CD4-positive, alpha-beta T cell treated with Interleukin-4 for 1 hour (primary cell): ENCODE measurements at regions not wholly inside any gene's neighbourhood (a gene's known extent, or its start where the extent isn't known, plus 50 kb on each side); places are given as distances from the start of the nearest gene placed in this dataset.
"Not testable (repeated sequence)": the region's sequence is repeated elsewhere in the genome, so short reads cannot be mapped to it uniquely, and the experiment has no call there.

Source experiments
- DNase-seq, 2 donors: peaks; one replicate each; pipeline ENCODE4 v3.0.0-alpha.2; 2020 to 2022

DNA sequence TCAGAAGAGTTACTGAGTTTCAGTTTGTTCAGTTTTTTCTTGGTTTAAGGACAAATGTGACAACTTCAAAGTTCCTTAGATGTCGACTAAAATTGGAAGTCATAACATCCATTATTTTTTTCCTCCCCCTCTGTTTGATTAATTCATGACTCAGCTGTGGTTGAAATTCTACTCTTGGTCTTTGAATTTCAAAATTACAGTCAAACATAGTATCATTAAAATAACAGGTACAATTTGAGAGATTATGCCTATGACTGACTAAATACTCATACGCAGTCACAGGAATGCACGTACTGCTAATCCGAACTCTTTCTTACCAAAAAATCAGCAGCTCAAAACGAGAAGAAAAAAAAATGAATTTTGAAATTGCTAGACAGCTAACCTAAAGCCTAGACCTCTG lies 1434.8 kb downstream of the RAPGEF2 start:
- no peak for DNase-seq

DNA sequence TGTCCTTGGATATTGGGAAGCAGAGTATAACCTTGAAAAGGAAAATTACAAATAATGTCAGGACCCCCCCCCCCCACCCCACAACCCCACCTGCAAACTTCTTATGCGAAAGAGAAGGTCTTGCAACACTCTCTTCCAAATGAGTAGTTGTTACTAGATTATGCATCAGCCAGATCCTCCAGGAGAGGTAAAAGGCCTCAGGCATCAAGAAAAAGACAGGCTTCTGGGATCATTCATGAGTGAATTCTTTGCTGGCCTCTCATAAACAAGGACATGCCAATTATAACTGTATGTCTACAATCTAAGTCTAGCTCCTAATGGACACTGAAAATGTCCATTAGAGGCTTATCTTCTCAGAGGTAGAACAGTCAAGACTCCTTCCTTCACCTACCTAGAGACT lies 1443.3 kb downstream of the RAPGEF2 start:
- no peak for DNase-seq

DNA sequence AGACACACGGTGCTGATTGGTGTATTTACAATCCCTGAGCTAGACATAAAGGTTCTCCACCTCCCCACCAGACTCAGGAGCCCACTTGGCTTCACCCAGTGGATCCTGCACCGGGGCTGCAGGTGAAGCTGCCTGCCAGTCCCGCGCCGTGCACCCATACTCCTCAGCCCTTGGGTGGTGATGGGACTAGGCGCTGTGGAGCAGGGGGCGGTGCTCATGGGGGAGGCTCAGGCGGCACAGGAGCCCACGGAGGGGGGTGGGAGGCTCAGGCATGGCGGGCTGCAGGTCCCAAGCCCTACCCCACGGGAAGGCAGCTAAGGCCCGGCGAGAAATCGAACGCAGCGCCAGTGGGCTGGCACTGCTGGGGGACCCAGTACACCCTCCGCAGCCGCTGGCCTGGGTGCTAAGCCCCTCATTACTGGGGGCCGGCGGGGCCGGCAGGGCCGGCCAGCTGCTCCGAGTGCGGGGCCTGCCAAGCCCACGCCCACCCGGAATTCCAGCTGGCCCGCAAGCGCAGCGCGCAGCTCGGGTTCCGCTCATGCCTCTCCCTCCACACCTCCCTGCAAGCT lies 1447.2 kb downstream of the RAPGEF2 start:
- DNase-seq = not testable (repeated sequence)

DNA sequence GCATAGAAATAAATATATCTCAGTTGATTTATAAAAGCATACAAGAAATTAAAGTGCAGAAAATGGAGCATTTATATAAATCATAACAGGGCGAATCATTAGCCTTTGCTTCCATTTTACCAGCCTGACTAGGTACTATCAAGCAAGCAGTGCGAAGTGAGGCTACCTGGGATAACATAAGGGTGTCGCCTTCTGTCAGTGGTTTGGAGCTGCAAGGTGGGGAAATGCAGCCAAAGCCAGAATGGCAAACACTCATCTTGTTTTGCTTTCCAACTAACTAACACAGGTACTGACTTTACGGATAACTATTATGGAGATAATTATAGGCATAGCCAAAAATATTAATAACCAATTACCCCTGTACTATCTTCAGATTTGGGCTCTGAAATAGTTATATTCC lies 1459.8 kb downstream of the RAPGEF2 start:
- no peak for DNase-seq

DNA sequence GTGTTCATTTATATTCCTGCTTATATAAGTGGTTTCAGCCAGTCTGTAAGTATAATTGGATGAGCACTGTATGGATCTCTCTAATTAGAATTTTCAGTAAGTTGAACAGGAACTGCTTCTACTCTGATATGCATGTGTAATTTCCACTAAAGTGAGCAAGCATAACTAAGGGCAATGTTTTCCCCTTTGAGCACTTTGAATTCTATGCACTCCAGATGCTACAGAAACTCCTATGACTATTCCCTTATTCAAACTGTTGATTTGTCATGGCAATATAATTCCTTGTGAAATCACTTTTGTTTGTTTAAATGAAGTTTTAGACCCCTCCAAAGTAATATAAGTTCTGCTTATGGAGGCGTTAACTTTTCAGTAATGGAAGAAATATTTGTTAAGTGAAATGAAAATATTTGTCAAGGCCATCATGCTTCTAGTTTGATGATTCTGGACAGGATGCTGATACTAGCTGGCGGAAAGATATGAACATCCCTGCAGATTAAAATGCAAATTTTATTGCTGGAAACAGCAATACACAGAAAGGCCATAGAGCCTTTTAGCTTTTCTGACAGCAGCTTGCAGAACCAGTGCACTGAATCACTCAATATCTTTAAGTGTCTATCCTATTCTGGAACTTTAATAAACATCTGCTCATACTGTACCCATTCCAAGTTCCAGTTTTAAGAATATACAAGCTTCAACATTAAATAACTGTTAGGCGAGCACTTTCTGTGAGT lies 1460.8 kb downstream of the RAPGEF2 start:
- DNase-seq = no peak

DNA sequence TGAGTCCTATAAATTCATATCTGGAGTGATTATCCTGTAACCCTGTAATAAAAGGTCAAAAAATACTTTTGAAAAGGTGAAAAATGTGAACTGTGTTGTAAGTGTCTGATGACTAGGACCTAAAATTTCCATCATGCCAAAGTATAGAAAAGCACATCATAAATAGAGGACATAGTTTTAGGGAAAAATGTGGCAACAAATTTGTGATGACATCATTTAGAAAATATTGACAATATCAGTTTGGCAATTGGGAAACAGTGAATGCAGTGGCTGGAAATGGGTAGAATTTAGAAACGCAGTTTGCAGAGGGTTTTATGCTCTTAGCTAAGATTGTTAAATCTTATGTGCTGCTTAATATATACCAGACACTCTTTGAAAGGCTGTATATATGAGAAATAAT lies 1464.8 kb downstream of the RAPGEF2 start:
- no peak for DNase-seq

DNA sequence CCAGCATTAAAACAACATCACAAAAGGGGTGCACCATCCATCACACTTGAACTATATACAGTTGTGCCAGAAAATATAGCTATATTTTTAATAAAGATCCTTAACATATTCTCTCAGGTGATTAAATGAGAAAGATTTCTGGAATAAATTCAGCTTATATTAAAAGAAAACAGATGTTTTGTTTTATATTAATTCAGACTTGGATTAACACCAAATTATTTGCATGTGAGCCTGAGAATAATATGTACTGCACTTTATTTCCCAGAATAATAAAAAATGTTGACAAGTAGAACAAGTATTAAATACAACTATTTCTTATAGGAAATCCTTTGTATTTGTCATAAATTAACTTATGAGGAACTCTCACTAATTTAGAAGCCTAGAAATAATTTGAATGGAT lies 1467.4 kb downstream of the RAPGEF2 start:
- DNase-seq = no peak

DNA sequence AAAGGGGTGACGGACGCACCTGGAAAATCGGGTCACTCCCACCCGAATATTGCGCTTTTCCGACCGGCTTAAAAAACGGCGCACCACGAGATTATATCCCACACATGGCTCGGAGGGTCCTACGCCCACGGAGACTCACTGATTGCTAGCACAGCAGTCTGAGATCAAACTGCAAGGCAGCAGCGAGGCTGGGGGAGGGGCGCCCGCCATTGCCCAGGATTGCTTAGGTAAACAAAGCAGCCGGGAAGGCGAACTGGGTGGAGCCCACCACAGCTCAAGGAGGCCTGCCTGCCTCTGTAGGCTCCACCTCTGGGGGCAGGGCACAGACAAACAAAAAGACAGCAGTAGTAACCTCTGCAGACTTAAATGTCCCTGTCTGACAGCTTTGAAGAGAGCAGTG lies 1471.4 kb downstream of the RAPGEF2 start:
- DNase-seq = not testable (repeated sequence)

DNA sequence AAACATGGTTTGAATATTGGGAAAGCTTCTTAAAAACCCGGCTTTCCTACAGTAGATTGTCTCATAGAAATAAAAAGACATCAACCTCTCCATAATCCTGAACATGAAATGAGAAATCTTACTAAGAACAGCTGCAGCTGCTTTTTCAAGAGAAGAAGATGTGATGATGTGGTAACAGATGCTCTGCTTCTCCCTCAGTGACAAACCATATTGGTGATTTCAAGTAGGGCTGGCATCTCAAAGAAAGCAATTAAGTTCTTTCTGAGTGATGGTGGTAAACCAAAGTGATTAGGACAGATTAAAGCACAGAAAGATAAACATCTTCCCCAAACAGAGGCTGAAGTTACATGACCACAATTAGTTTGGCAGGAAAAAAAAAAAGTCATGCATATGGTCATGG lies 1477.7 kb downstream of the RAPGEF2 start:
- no peak for DNase-seq

DNA sequence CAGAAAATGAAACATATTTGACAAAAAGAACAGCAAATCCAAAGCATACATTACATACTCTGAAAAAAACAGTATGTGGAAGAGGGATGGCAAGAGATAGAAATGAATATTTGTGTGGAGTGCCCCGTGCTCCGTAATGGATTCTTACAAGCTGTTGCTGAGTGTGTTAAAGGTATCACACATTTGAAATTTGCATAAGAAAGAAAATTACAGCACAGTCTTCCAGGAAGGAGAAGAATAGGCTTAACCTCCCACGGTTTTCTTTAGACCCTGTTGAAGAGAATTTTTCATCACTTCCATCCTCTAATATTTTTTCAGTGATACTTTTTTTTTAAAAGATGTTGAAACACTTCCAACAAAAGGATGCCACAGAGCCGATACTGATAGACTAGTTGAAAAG lies 1489.4 kb downstream of the RAPGEF2 start:
- DNase-seq = no peak

DNA sequence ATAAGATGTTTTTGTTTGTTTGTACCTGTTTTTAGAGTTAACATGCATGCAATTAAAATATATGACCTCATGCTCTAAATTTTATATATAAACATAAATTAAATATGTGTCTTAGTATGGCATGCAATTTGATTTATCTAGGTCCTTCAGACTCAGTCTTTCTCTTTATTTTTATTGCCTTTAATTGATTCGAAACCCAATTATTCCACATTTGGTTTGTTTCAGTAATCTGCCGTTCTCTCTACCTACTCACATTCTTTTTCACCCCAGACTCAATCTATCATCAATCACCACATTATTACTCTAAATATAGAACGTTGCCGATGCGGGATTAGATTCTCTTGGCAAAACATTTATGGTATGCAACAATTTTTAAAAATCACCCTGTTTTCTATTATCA lies 1492.8 kb downstream of the RAPGEF2 start:
- DNase-seq = no peak

DNA sequence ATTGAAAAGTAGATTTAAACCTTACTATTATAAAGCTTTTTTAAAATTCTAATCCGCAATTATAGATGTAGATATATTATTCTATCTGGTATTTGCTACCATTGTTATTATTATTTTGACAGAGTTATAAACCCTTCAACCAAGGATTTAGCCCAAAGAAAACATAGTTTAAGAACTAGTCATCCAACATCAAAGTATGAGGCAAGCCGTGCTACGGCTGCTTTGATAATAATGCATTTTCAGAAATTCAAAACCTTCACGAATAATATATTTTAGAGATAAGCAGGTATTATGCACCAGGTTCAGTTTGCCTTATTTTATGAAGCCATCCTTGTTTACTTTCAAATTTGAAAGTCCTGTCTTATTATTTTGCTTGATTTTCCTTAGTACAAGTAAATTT lies 1501.7 kb downstream of the RAPGEF2 start:
- DNase-seq = no peak

DNA sequence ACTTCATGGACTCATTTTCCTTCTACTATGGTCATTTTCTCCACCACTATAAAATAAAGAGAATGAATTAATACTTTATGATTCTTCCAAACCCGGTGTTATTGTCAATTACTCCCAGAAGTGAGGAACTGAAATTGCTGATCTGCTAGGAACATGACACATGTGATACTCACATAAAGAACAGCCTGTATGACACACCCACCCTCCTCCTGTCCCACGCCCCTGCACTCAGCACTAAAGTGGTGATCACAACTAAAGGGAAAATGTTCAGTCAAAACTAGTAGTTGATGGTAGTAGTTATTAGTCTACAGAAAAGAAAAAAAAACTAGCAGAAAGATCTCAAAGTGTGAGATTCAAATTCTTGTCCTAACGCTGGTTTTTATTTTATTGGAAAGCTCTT lies 1508.3 kb downstream of the RAPGEF2 start:
- DNase-seq = no peak

DNA sequence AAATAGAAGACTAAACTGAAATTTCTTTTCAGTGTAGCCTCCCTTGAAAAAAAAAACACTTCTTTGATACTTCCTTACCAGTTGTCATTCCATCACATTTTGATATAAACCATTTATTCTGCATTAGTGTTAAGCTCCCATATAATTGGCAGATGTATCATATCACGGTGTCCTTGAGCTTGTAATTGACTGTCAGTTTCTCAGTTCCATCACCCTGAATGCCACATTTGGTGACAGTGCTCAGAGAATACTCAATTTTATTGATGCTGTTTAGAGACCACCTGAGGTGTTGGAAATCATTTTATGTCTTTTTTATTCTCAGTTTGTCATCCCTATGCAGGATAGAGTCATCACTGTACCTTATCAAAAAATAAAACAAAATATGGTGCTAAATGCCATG lies 1528.2 kb downstream of the RAPGEF2 start:
- no peak for DNase-seq

DNA sequence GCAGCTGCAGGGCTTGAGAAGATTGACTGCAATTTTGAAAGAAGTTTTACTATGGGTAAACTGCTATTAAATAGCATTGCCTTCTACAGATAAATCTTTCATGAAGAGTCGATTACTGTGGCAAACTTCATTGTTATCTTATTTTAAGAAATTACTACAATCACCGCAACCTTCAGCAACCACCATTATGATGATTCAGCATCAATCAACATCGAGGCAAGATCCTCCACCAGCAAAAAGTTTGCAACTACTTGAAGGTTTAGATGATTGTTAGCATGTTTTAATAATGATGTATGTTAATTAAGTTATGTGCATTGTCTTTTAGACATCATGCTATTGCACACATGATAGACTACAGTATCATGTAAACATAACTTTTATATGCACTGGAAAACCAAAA lies 1511.0 kb downstream of the FSTL5 start:
- DNase-seq = no peak

DNA sequence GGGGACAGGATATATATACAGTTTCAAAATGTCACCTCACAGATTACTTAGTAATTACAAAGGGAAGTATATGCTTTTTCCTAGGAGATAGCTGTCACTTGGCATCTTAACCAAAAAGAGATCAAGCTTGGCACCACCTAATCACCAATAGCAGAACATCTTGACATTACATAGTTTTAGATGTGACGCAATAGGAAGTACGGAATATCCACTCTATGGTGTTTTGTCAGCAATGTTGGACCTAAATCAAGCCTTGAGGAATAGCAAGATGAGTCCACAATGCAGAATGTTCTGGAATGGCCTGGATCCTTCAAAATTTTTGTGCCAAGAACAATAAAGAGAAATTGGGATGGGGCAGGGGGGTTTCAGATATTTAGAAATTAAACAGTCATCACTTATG lies 1488.2 kb downstream of the FSTL5 start:
- no peak for DNase-seq

DNA sequence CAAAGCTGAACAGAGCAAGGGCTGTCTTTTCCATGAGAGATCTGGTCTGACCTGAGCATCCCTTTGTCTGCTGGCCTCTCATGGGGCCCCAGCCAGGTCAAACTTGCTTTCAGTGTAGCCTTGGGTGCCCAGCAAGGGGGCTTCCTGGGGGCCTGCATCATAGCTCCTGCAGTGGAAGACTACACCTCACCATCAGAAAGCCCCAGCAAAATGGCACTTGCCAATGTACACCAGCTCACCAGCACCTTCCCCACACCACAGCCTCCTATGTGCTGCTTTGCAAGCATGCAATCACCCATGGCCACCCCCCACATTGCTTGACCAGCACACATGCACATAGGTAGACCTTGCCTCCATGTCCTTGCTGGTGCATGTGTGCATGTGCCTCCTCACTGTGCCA lies 1478.1 kb downstream of the FSTL5 start:
- DNase-seq = no peak

DNA sequence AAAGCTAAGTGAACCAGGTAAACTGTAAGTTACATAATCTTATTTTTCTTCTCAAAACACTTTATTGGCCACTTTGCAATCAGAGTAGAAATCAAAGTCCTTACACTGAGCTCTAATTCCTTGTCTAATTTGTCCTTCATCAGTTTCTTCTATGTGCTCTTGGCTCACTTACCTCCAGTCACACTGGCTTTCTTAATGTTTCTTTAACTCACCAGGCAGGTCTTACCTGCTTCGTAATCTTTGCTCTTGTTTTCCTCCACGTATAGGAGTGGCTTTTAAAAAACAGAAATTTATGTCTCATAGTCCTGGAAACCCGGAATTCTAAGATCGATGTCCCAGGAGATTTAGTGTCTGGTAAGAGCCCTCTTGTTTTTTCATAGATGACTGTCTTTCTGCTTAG lies 1462.1 kb downstream of the FSTL5 start:
- DNase-seq = no peak

DNA sequence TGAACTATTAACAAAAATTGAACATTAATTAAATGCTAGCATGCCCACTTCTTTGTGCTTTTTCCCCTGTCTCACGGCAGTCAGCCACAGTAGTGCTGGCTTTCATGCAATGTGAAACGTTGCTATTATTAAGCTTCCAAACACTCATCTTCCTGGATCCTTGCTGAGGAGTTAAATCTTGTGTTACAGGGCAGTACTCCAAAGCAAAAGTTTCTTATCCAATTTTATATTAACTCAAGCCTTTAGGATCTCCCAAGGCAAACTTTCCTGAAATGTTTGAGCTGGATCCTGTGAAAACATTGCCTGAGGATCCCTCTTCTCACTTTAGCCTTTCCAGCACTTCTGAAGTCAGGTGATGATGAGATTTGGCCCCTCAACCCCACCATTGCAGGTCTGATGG lies 1454.8 kb downstream of the FSTL5 start:
- no peak for DNase-seq

DNA sequence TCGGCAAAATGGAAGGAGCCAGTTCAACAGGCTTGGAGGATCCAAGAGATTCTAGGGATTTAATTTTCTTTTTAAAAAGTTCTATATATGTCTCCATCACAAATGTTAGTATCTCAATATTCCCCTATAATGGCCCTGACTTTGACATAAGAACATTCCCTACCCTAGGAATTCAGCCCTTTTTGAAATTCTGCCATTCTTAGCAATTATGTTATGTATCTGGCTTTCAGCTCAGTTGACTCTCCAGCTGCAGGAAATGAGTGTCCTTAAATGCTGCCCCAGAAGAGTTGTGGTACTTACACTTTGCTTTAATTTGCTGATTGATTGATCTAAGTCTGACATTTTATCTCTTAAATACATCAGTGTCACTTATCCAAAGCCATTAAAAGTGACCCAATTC lies 1454.3 kb downstream of the FSTL5 start:
- DNase-seq = no peak

DNA sequence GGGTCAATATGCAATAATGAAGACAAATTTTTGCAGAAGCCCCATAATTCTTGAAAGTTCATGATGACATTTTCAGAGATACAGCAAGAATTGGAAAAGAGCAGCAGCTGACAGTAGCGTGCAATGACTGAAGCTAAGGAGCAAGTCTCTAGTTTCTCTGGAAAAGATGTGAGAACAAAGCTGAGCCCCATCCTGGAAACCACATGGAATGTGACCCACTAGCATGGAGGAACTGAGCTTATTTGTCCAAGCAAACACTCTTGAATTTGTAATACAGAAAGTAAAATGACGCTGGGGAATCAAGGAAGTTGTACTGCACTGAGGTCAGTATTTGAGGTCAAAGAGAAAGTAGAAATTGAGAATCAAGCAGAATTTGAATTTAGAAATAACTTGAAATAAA lies 1447.2 kb downstream of the FSTL5 start:
- DNase-seq = no peak

DNA sequence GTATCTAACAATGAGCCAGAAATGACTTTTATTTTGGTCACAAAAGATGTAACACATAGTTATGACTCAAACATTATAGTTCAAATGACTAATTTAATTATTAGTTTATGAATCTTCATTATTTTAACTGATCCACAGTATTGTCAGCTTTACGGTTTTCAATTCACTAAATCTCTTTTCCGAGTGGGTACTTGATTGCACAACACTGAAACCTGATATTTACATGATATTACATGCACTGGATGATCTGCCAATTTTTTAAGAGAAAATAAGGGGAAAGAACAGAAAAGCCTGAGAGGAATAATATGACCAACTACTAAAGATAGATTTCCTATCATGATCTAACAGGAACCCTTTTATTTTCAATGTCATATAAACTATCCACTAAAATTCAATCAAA lies 1446.0 kb downstream of the FSTL5 start:
- no peak for DNase-seq

DNA sequence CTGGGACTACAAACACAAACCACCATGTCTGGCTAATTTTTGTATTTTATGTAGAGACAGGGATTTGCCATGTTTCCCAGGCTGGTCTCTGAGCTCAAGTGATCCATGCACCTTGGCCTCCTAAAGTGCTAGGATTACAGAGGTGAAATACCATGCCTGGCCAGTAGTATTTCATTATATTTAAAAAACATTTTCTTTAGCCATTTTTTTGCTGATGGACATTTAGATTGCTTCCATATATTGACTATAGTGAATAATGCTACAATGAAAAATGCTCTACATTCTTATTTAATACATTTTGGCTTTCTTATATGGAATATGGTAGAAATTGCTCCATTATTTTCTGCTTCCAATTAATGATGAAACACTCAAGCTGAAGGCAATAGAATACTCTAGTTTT lies 1439.7 kb downstream of the FSTL5 start:
- no peak for DNase-seq

DNA sequence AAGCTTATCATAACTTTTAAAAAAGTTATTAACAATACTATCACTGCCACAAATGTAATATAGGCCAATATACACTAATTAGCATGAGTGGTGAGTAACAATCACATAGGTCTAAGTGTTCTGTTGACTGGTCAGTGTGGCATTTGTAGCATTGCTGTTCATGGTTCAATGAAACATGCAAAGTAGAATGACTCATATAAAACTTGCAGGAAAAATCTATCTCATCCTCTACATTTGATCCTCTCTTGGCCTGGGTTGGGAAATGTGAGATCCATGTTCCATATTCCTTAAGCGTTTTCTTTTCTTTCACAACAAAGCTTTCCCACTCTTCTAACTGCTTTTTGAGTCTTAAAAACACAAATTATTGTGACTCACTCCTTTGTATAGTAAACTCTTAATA lies 1418.7 kb downstream of the FSTL5 start:
- no peak for DNase-seq

DNA sequence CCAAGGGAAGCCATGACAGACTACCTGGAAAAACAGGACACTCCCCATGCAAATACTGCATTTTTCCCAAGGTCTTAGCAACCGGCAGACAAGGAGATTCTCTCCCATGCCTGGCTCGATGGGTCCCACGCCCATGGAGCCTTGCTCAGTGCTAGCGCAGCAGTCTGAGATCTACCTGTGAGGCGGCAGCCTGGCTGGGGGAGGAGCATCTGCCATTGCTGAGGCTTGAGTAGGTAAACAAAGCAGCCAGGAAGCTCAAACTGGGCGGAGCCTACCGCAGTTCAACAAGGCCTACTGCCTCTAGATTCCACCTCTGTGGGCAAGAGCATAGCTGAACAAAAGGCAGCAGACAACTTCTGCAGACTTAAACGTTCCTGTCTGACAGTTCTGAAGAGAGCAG lies 1417.2 kb downstream of the FSTL5 start:
- DNase-seq = not testable (repeated sequence)
